ENCODE measurements at regions not wholly inside any gene's neighbourhood (a gene's known extent, or its start where the extent isn't known, plus 50 kb on each side); places are given as distances from the start of the nearest gene placed in this dataset.

DNA sequence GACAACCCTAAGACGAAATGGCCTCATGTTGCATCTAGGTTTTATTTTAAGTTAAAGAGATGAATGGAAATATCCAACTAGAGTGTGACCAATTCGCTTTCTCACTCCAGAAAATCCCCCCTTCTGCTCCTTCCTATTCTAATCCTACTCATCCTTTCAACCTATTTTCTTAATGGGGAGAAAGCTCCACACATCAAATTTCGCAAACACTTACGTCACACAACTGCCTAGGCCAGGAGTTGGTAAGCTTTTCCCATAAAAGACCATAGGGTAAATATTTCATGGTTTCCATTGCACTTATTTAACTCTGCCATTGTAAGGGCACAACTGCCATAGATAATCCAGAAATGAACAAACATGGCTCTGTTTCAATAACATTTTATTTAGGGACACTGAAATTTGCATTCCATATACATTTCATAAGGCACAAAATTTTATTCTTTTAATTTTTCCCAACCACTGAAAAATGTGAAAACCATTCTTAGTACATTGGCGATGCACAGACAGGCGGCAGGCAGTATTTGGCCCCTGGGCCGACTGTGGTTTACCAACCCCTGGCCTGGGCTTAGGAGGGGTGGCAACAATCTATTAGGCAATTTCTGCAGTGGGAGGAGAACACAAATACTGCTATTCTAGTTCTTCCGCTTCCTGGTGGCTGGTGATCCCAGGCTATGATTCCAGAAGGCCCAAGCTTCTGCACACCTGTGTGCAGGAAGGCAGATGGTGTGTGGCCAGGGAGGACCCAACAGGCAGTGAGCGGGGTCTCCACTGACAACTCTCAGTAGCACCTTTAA is 67.2 kb upstream of the FOXN3 start:
- no peak for TF ChIP-seq NFIC (IDR thresholded peaks at IDR 0.05; ENCODE audit: borderline replicate concordance)
- TF ChIP-seq, protein P1, sequence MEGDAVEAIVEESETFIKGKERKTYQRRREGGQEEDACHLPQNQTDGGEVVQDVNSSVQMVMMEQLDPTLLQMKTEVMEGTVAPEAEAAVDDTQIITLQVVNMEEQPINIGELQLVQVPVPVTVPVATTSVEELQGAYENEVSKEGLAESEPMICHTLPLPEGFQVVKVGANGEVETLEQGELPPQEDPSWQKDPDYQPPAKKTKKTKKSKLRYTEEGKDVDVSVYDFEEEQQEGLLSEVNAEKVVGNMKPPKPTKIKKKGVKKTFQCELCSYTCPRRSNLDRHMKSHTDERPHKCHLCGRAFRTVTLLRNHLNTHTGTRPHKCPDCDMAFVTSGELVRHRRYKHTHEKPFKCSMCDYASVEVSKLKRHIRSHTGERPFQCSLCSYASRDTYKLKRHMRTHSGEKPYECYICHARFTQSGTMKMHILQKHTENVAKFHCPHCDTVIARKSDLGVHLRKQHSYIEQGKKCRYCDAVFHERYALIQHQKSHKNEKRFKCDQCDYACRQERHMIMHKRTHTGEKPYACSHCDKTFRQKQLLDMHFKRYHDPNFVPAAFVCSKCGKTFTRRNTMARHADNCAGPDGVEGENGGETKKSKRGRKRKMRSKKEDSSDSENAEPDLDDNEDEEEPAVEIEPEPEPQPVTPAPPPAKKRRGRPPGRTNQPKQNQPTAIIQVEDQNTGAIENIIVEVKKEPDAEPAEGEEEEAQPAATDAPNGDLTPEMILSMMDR (IDR thresholded peaks at IDR 0.05), result no peak
- TF ChIP-seq RAD21 (IDR thresholded peaks at IDR 0.05; ENCODE audit: low read length), result no peak
- TF ChIP-seq JUND (IDR thresholded peaks at IDR 0.05), result no peak
- no peak for TF ChIP-seq SIN3A (IDR thresholded peaks at IDR 0.05; ENCODE audit: borderline replicate concordance, low read depth, low read length)
- TF ChIP-seq TEAD4 (IDR thresholded peaks at IDR 0.05; ENCODE audit: borderline replicate concordance, insufficient read depth), result no peak
- TF ChIP-seq, protein P2, sequence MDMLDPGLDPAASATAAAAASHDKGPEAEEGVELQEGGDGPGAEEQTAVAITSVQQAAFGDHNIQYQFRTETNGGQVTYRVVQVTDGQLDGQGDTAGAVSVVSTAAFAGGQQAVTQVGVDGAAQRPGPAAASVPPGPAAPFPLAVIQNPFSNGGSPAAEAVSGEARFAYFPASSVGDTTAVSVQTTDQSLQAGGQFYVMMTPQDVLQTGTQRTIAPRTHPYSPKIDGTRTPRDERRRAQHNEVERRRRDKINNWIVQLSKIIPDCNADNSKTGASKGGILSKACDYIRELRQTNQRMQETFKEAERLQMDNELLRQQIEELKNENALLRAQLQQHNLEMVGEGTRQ (IDR thresholded peaks at IDR 0.05; ENCODE audit: borderline replicate concordance, low read depth, low read length), result no peak
- TF ChIP-seq RCOR1 (IDR thresholded peaks at IDR 0.05; ENCODE audit: low read length), result no peak
- no peak for TF ChIP-seq POLR2AphosphoS5 (IDR thresholded peaks at IDR 0.05; ENCODE audit: low read depth, low read length)
- TF ChIP-seq, protein P3, sequence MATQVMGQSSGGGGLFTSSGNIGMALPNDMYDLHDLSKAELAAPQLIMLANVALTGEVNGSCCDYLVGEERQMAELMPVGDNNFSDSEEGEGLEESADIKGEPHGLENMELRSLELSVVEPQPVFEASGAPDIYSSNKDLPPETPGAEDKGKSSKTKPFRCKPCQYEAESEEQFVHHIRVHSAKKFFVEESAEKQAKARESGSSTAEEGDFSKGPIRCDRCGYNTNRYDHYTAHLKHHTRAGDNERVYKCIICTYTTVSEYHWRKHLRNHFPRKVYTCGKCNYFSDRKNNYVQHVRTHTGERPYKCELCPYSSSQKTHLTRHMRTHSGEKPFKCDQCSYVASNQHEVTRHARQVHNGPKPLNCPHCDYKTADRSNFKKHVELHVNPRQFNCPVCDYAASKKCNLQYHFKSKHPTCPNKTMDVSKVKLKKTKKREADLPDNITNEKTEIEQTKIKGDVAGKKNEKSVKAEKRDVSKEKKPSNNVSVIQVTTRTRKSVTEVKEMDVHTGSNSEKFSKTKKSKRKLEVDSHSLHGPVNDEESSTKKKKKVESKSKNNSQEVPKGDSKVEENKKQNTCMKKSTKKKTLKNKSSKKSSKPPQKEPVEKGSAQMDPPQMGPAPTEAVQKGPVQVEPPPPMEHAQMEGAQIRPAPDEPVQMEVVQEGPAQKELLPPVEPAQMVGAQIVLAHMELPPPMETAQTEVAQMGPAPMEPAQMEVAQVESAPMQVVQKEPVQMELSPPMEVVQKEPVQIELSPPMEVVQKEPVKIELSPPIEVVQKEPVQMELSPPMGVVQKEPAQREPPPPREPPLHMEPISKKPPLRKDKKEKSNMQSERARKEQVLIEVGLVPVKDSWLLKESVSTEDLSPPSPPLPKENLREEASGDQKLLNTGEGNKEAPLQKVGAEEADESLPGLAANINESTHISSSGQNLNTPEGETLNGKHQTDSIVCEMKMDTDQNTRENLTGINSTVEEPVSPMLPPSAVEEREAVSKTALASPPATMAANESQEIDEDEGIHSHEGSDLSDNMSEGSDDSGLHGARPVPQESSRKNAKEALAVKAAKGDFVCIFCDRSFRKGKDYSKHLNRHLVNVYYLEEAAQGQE (IDR thresholded peaks at IDR 0.05; ENCODE audit: low read depth, low read length), result no peak
- TF ChIP-seq, protein P4, sequence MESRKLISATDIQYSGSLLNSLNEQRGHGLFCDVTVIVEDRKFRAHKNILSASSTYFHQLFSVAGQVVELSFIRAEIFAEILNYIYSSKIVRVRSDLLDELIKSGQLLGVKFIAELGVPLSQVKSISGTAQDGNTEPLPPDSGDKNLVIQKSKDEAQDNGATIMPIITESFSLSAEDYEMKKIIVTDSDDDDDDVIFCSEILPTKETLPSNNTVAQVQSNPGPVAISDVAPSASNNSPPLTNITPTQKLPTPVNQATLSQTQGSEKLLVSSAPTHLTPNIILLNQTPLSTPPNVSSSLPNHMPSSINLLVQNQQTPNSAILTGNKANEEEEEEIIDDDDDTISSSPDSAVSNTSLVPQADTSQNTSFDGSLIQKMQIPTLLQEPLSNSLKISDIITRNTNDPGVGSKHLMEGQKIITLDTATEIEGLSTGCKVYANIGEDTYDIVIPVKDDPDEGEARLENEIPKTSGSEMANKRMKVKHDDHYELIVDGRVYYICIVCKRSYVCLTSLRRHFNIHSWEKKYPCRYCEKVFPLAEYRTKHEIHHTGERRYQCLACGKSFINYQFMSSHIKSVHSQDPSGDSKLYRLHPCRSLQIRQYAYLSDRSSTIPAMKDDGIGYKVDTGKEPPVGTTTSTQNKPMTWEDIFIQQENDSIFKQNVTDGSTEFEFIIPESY (IDR thresholded peaks at IDR 0.05; ENCODE audit: borderline replicate concordance, low read depth), result no peak
- TF ChIP-seq YY1 (IDR thresholded peaks at IDR 0.05; ENCODE audit: low read depth), result no peak
- no peak for TF ChIP-seq TAF1 (IDR thresholded peaks at IDR 0.05; ENCODE audit: borderline replicate concordance, low read depth, low read length)
- TF ChIP-seq EP300 (IDR thresholded peaks at IDR 0.05; ENCODE audit: borderline replicate concordance in 1 of 2, low read depth in 1 of 2, low read length in 1 of 2), result no peak
